B cell (primary cell): ENCODE measurements at regions not wholly inside any gene's neighbourhood (a gene's known extent, or its start where the extent isn't known, plus 50 kb on each side); places are given as distances from the start of the nearest gene placed in this dataset.
A peak's percentile ranks its signal among the peaks of the same experiment; 100 is the strongest.

Source experiments
- ATAC-seq: fragments of 200-7000 bp; cut with Tn5 transposase; one replicate; pipeline ENCODE4 v1.10.0; 2021; ENCODE audit warnings: low read depth, mild to moderate bottlenecking, moderate number of reproducible peaks, moderate library complexity
- CTCF ChIA-PET: fragments of 350-600 bp; sonication (Branson Sonifier 250); formaldehyde crosslinking; loops from one replicate; lab custom pipeline; 2021; ENCODE audit warnings: antibody characterized with exemption, inconsistent platforms; lab: Charles Lee
- POLR2A ChIA-PET: fragments of 350-600 bp; sonication (Branson Sonifier 250); formaldehyde crosslinking; loops from one replicate; lab custom pipeline; 2021; ENCODE audit warnings: antibody characterized with exemption; lab: Charles Lee
- DNase-seq: peaks from one replicate; pipeline ENCODE4 v3.0.0; 2013
- H2AFZ ChIP-seq: 2 replicates; pipeline ENCODE4 v1.6.1; 2012; ENCODE audit warnings: mild to moderate bottlenecking, low read depth, low read length; ENCODE audit not compliant: insufficient read depth, poor library complexity, severe bottlenecking
- H3K27ac ChIP-seq, 2 donors: 1 replicate in 1 of 2; 2 replicates in 1 of 2; pipeline ENCODE4 v1.5.1; 2012 to 2013; ENCODE audit warnings: low read length in 2 of 2, mild to moderate bottlenecking in 2 of 2, moderate library complexity in 1 of 2
- H3K27me3 ChIP-seq, 4 experiments: fragments of 200-600 bp in 1 of 4; sonication (generic) in 1 of 4; replicated peaks in 1 of 4; 1 replicate in 2 of 4; 2 replicates in 2 of 4; pipeline versions ENCODE4 v1.6.1 to v1.7.0; 2013 to 2016; ENCODE audit warnings: low read length in 3 of 4, mild to moderate bottlenecking in 2 of 4, mixed read lengths in 1 of 4, moderate library complexity in 1 of 4; ENCODE audit not compliant: insufficient read depth in 4 of 4, control insufficient read depth in 3 of 4; ENCODE audit errors: control extremely low read depth in 1 of 4
- H3K36me3 ChIP-seq, 2 experiments: replicated peaks in 1 of 2; 1 replicate in 1 of 2; 2 replicates in 1 of 2; pipeline versions ENCODE4 v1.6.1 to v1.7.1; 2013; ENCODE audit warnings: low read length in 1 of 2; ENCODE audit not compliant: insufficient read depth in 2 of 2, control insufficient read depth in 1 of 2; ENCODE audit errors: control extremely low read depth in 1 of 2, extremely low read depth in 1 of 2
- H3K4me1 ChIP-seq, 2 donors: fragments of 200-600 bp in 1 of 2; sonication (generic) in 1 of 2; 1 replicate in 1 of 2; 2 replicates in 1 of 2; pipeline versions ENCODE4 v1.5.1 to v1.6.1; 2013 to 2017; ENCODE audit warnings: low read length in 2 of 2; ENCODE audit not compliant: control insufficient read depth in 2 of 2, insufficient read depth in 2 of 2
- H3K4me2 ChIP-seq: replicated peaks from 2 replicates; pipeline ENCODE3; 2012; ENCODE audit warnings: mild to moderate bottlenecking, low read depth, low read length; ENCODE audit not compliant: poor library complexity, severe bottlenecking
- H3K4me3 ChIP-seq, 5 experiments: fragments of 200-600 bp in 1 of 5; sonication (generic) in 1 of 5; 1 replicate in 3 of 5; 2 replicates in 2 of 5; pipeline versions ENCODE4 v1.5.1 to v1.7.0; 2011 to 2016; ENCODE audit warnings: low read length in 4 of 5, mild to moderate bottlenecking in 4 of 5, low read depth in 2 of 5, control low read depth in 1 of 5, moderate library complexity in 1 of 5; ENCODE audit not compliant: insufficient read depth in 1 of 5; ENCODE audit errors: control extremely low read depth in 1 of 5, extremely low read depth in 1 of 5
- H3K79me2 ChIP-seq: fragments of 200-600 bp; sonication (generic); one replicate; pipeline ENCODE4 v1.6.0; 2016; ENCODE audit warnings: low read length; ENCODE audit not compliant: control insufficient read depth, insufficient read depth
- H3K9ac ChIP-seq: fragments of 200-600 bp; sonication (generic); 2 replicates; pipeline ENCODE4 v1.6.1; 2017; ENCODE audit warnings: mild to moderate bottlenecking, low read length, moderate library complexity
- H3K9me3 ChIP-seq, 3 donors: one replicate each; pipeline versions ENCODE4 v1.6.1 to v1.7.1; 2013; ENCODE audit warnings: low read length in 2 of 3; ENCODE audit not compliant: control insufficient read depth in 2 of 3, insufficient read depth in 1 of 3; ENCODE audit errors: control extremely low read depth in 1 of 3
- H4K20me1 ChIP-seq: 2 replicates; pipeline ENCODE4 v1.6.0; 2012; ENCODE audit warnings: mild to moderate bottlenecking, low read length; ENCODE audit not compliant: insufficient read depth, control insufficient read depth, poor library complexity, severe bottlenecking
- H3K27ac Mint-ChIP-seq: one replicate; pipeline ENCODE4 v1.8.0; 2021; ENCODE audit warnings: mixed read lengths
- H3K27me3 Mint-ChIP-seq: one replicate; pipeline ENCODE4 v1.8.0; 2021; ENCODE audit warnings: mixed read lengths
- H3K4me1 Mint-ChIP-seq: one replicate; pipeline ENCODE4 v1.8.0; 2021; ENCODE audit warnings: mixed read lengths
- H3K4me3 Mint-ChIP-seq: one replicate; pipeline ENCODE4 v1.8.0; 2021; ENCODE audit warnings: mixed read lengths
- H3K9me3 Mint-ChIP-seq: one replicate; pipeline ENCODE4 v1.8.0; 2022; ENCODE audit warnings: mixed read lengths; ENCODE audit not compliant: insufficient read depth
- CTCF ChIP-seq: fragments of 200-600 bp; IDR thresholded peaks from one replicate; pipeline ENCODE4 v1.8.0; 2022; ENCODE audit warnings: antibody characterized with exemption, mild to moderate bottlenecking
- EZH2 ChIP-seq: IDR thresholded peaks from 2 replicates; pipeline ENCODE4 v1.6.1; 2012; ENCODE audit warnings: borderline replicate concordance, low read depth, mild to moderate bottlenecking, moderate library complexity, low read length; ENCODE audit not compliant: insufficient read depth, poor library complexity, severe bottlenecking
- WGBS: methylation state at CpG from one replicate; pipeline ENCODE4 v1.1.5; 2013; ENCODE audit warnings: missing lambda C conversion rate; ENCODE audit not compliant: insufficient coverage; 5-methylcytosine and 5-hydroxymethylcytosine counted together
- intact Hi-C: fragments of 100-400 bp; cut with micrococcal nuclease; formaldehyde crosslinking; loops from one replicate; pipeline ENCODE4 v1.10.0; 2022

GRCh38 chr2:8437949-8438400 is 243.9 kb upstream of the ID2 start:
- peaks cover 0 to 8% (median 0%) of the 10 kb centered on the region in 3 donors for H3K9me3 ChIP-seq
- no peaks in the 10 kb centered on the region for H3K36me3 ChIP-seq
- DNase-seq (no peak), ATAC-seq (no peak)
- peaks cover 28 to 43% of the 10 kb centered on the region in 2 donors for H3K4me1 ChIP-seq
- H3K4me3 ChIP-seq: no peak overlapping the region
- WGBS: 100% methylated on average over 5 of the region's 5 CpGs
- H3K9ac ChIP-seq: no peak overlapping the region
- no peak overlapping the region for H3K4me3 Mint-ChIP-seq
- H3K27ac ChIP-seq: no peak overlapping the region
- no peaks in the 10 kb centered on the region for H4K20me1 ChIP-seq
- no peak overlapping the region for H3K4me2 ChIP-seq
- H3K27me3 Mint-ChIP-seq: peaks cover 33% of the 10 kb centered on the region
- intact Hi-C loops: no loop called here
- no peak overlapping the region for H2AFZ ChIP-seq
- peaks cover 37% of the 10 kb centered on the region for H3K4me1 Mint-ChIP-seq
- H3K9me3 Mint-ChIP-seq: no peaks in the 10 kb centered on the region
- TF ChIP-seq CTCF (no peak), EZH2 (no peak)
- ChIA-PET CTCF (no interaction called here), POLR2A (no interaction called here)
- H3K27me3 ChIP-seq: peaks cover 0 to 44% (median 7%) of the 10 kb centered on the region in 4 experiments
- H3K79me2 ChIP-seq: no peaks in the 10 kb centered on the region
- no peak overlapping the region for H3K27ac Mint-ChIP-seq

- ATAC-seq (no peak), DNase-seq (peak; percentile 30)
- ChIA-PET CTCF (no interaction called here), POLR2A (no interaction called here)
- H3K27ac ChIP-seq: no peak overlapping the region
- intact Hi-C loops: no loop called here
- H3K36me3 ChIP-seq: no peaks in the 10 kb centered on the region
- peaks cover 28 to 42% of the 10 kb centered on the region in 2 donors for H3K4me1 ChIP-seq
- no peak overlapping the region for H2AFZ ChIP-seq
- TF ChIP-seq EZH2 (no peak), CTCF (no peak)
- no peak overlapping the region for H3K4me2 ChIP-seq
- peaks cover 0 to 8% (median 0%) of the 10 kb centered on the region in 3 donors for H3K9me3 ChIP-seq
- H3K4me3 ChIP-seq: no peak overlapping the region
- H4K20me1 ChIP-seq: no peaks in the 10 kb centered on the region
- H3K9ac ChIP-seq: no peak overlapping the region
- H3K79me2 ChIP-seq: no peaks in the 10 kb centered on the region
- Mint-ChIP-seq H3K4me3 (no peak overlapping the region), H3K27me3 (peaks cover 38% of the 10 kb centered on the region), H3K27ac (no peak overlapping the region), H3K4me1 (peaks cover 35% of the 10 kb centered on the region), H3K9me3 (no peaks in the 10 kb centered on the region)
- 15% methylated on average over 2 of the region's 3 CpGs for WGBS
- peaks cover 0 to 44% (median 7%) of the 10 kb centered on the region in 4 experiments for H3K27me3 ChIP-seq
Measured at GRCh38 chr2:8438476-8438875, 243.4 kb upstream of the ID2 start.
